SU-DHL-6 (cell line): ENCODE measurements at regions not wholly inside any gene's neighbourhood (a gene's known extent, or its start where the extent isn't known, plus 50 kb on each side); places are given as distances from the start of the nearest gene placed in this dataset.

Experiments used
- H2AFZ ChIP-seq: fragments of 200-600 bp; sonication (generic); 2 replicates; pipeline ENCODE4 v1.6.1; 2014; ENCODE audit warnings: low read depth, mild to moderate bottlenecking, moderate library complexity, mixed read lengths, antibody characterized with exemption, low read length; ENCODE audit not compliant: severe bottlenecking
- H3F3A ChIP-seq: fragments of 200-600 bp; shearing (Covaris generic); 2 replicates; pipeline ENCODE4 v1.6.0; 2016; ENCODE audit warnings: antibody characterized with exemption, mild to moderate bottlenecking; ENCODE audit not compliant: insufficient read depth
- H3K27ac ChIP-seq: fragments of 200-600 bp; sonication (generic); 2 replicates; pipeline ENCODE4 v1.5.1; 2016; ENCODE audit warnings: low read depth, mild to moderate bottlenecking, low read length, moderate library complexity, mixed read lengths
- H3K27me3 ChIP-seq: fragments of 200-600 bp; sonication (generic), shearing (Covaris generic); 2 replicates; pipeline ENCODE4 v1.6.0; 2014; ENCODE audit warnings: mild to moderate bottlenecking, low read length
- H3K36me3 ChIP-seq: fragments of 200-600 bp; sonication (generic); 2 replicates; pipeline ENCODE4 v1.6.1; 2014; ENCODE audit warnings: mild to moderate bottlenecking, low read length, mixed read lengths
- H3K4me2 ChIP-seq: fragments of 300-600, 200-600 bp; shearing (Covaris generic), sonication (generic); 2 replicates; pipeline ENCODE4 v1.6.0; 2014; ENCODE audit warnings: low read length, low read depth, mild to moderate bottlenecking; ENCODE audit not compliant: poor library complexity, severe bottlenecking
- H3K4me3 ChIP-seq: fragments of 200-600 bp; sonication (generic); 2 replicates; pipeline ENCODE4 v1.5.1; 2014; ENCODE audit warnings: antibody characterized with exemption, low read length, mild to moderate bottlenecking, mixed read lengths; ENCODE audit not compliant: insufficient read depth, poor library complexity, severe bottlenecking
- H3K79me2 ChIP-seq: fragments of 200-600 bp; sonication (generic); 2 replicates; pipeline ENCODE4 v1.6.1; 2014; ENCODE audit warnings: mild to moderate bottlenecking, low read length, moderate library complexity; ENCODE audit not compliant: insufficient read depth
- H3K9ac ChIP-seq: fragments of 200-600 bp; sonication (generic); 2 replicates; pipeline ENCODE4 v1.7.0; 2014; ENCODE audit warnings: mild to moderate bottlenecking, low read length
- H3K9me2 ChIP-seq: fragments of 200-600 bp; sonication (generic); replicated peaks from 2 replicates; pipeline ENCODE4 v1.6.1; 2014; ENCODE audit warnings: low read length; ENCODE audit not compliant: insufficient read depth
- H3K9me3 ChIP-seq: fragments of 200-600 bp; sonication (generic); 2 replicates; pipeline ENCODE4 v1.6.1; 2014; ENCODE audit warnings: low read length, mixed read lengths; ENCODE audit not compliant: insufficient read depth
- H4K20me1 ChIP-seq: fragments of 200-600 bp; sonication (generic); 2 replicates; pipeline ENCODE4 v1.6.1; 2014; ENCODE audit warnings: low read depth, mild to moderate bottlenecking, antibody characterized with exemption, low read length, moderate library complexity, mixed read lengths
- EZH2phosphoT487 ChIP-seq: fragments of 200-600 bp; sonication (generic), shearing (Covaris generic); conservative IDR thresholded peaks from 2 replicates; pipeline ENCODE4 v1.6.1; 2018; ENCODE audit warnings: mild to moderate bottlenecking, antibody characterized with exemption, low read length, moderate library complexity, mixed read lengths
- TF ChIP-seq, protein P1 (sequence below): fragments of 200-600 bp; sonication (generic); IDR thresholded peaks from one replicate; pipeline ENCODE4 v1.5.1; 2017; ENCODE audit warnings: antibody characterized with exemption, mild to moderate bottlenecking, low read length, moderate library complexity; ENCODE audit not compliant: insufficient read depth, poor library complexity, severe bottlenecking

DNA sequence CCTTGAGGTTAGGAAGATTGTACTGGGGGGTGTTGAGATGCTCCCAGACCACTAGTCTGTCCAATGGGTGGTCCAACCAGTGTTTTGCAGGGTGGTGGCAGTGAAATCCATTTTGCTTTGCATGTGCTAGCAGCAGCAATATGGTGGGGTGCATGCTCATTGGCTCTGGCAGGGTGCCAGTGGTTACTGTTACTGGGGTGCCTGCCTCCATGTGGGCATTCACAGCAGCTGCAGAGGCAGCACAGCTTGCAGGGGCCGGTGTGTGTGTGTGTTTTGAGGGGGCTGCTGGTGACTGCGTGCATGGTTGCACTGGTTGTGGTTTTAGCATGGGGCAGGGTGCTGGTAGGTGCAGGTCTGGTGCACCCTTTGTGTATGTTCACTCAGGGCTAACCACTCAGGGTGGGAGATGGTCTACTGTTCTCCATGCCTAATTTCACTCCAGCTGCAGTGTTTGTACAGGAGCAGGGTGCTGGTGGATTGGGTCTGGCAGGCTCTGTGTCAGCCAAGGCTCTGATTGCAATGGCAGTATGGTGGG, 265.4 kb downstream of the NUP35 start:
- H4K20me1 ChIP-seq = no peaks in the 10 kb centered on the region
- no peaks in the 10 kb centered on the region for H3K36me3 ChIP-seq
- H3K9me2 ChIP-seq = no peaks in the 10 kb centered on the region
- H3K27ac ChIP-seq = no peak overlapping the region
- H2AFZ ChIP-seq = no peak overlapping the region
- no peaks in the 10 kb centered on the region for H3K79me2 ChIP-seq
- TF ChIP-seq, protein P1, sequence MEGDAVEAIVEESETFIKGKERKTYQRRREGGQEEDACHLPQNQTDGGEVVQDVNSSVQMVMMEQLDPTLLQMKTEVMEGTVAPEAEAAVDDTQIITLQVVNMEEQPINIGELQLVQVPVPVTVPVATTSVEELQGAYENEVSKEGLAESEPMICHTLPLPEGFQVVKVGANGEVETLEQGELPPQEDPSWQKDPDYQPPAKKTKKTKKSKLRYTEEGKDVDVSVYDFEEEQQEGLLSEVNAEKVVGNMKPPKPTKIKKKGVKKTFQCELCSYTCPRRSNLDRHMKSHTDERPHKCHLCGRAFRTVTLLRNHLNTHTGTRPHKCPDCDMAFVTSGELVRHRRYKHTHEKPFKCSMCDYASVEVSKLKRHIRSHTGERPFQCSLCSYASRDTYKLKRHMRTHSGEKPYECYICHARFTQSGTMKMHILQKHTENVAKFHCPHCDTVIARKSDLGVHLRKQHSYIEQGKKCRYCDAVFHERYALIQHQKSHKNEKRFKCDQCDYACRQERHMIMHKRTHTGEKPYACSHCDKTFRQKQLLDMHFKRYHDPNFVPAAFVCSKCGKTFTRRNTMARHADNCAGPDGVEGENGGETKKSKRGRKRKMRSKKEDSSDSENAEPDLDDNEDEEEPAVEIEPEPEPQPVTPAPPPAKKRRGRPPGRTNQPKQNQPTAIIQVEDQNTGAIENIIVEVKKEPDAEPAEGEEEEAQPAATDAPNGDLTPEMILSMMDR = no peak
- TF ChIP-seq EZH2phosphoT487 = no peak
- H3F3A ChIP-seq = no peaks in the 10 kb centered on the region
- H3K9ac ChIP-seq = no peak overlapping the region
- H3K9me3 ChIP-seq = no peaks in the 10 kb centered on the region; the same call in 1 of the 2 replicates
- no peak overlapping the region for H3K4me3 ChIP-seq
- H3K27me3 ChIP-seq = no peaks in the 10 kb centered on the region
- H3K4me2 ChIP-seq = no peak overlapping the region

DNA sequence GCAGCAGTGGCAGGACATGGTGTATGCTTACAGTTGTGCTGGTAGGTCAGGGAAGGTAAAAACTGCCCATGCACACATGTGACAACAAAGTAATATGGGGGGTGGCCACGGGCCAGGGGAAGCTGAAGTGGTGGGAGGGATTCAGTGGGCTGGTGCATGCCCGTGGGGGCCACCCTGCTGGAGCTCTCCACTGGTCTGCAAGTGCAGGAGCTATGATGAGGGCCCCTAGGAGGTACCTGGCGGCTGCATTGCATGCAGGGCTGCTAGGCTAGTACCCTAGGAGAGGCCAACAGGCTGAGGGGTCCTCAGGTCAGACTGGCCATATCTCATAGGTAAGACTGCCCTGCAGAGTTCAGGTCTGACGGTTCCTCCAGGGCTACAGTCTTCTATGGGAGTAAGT, 265.9 kb downstream of the NUP35 start:
- Histone ChIP-seq H3K4me3 (no peak overlapping the region), H3K36me3 (no peaks in the 10 kb centered on the region), H3K79me2 (no peaks in the 10 kb centered on the region), H3K9me2 (no peaks in the 10 kb centered on the region), H3K27me3 (no peaks in the 10 kb centered on the region), H2AFZ (no peak overlapping the region), H3K4me2 (no peak overlapping the region), H3F3A (no peaks in the 10 kb centered on the region), H4K20me1 (no peaks in the 10 kb centered on the region), H3K9me3 (no peaks in the 10 kb centered on the region; the same call in 1 of the 2 replicates), H3K9ac (no peak overlapping the region), H3K27ac (no peak overlapping the region)
- no peak for TF ChIP-seq EZH2phosphoT487
- TF ChIP-seq, protein P1 = no peak

DNA sequence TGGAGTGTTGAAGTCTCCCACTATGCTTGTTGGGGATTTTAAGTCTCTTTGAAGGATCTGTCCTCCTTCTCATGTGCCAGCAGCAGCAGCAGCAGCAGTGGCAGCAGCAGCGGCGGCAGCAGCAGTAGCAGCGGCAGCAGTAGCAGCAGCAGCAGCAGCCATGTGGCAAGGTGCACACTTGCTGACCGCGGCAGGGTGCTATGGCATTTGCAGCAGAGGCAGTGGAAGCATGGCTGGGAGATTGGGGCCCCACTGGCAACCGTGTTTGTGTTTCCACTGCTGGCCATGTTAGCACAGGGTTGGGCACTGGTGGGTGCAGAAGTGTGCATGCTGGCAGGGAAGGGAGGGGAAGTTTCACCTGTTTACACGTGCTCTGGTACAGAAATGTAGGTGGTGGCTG, 280.1 kb downstream of the NUP35 start:
- Histone ChIP-seq H3K9me3 (no peaks in the 10 kb centered on the region), H3K9ac (no peak overlapping the region), H3K4me3 (no peak overlapping the region), H3F3A (no peaks in the 10 kb centered on the region), H3K79me2 (no peaks in the 10 kb centered on the region), H3K27ac (no peak overlapping the region), H3K9me2 (no peaks in the 10 kb centered on the region), H3K4me2 (no peak overlapping the region), H2AFZ (no peak overlapping the region), H3K36me3 (no peaks in the 10 kb centered on the region), H3K27me3 (no peaks in the 10 kb centered on the region), H4K20me1 (no peaks in the 10 kb centered on the region)
- no peak for TF ChIP-seq EZH2phosphoT487
- TF ChIP-seq, protein P1 = no peak
